HG02571 (cell line): ENCODE measurements at regions not wholly inside any gene's neighbourhood (a gene's known extent, or its start where the extent isn't known, plus 50 kb on each side); places are given as distances from the start of the nearest gene placed in this dataset.
"Not testable (repeated sequence)": the region's sequence is repeated elsewhere in the genome, so short reads cannot be mapped to it uniquely, and the experiment has no call there.

Source experiments
- ATAC-seq: cut with Tn5 transposase; IDR thresholded peaks from one replicate; pipeline ENCODE4 v1.9.1; 2021; ENCODE audit warnings: mild to moderate bottlenecking, moderate library complexity; ENCODE audit not compliant: unreplicated experiment

DNA sequence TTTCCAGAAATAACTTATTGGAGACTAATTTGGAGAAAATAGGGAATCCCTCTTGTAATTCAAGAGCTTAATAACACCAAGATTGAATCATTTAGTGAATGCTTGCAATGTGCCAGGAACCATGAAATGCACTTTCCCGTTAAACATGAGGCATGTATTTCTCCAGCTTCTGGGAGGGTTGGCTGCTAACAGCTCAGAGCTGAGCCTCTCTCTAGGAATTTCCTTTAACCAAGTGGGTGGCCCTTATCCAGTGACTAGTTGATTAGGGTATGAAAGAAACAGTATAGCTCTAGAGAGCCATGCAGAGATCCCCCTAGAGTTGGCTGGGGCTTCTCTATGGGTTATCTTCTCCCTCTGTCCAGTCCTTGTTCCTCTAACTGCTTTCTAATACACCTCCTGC lies 356.4 kb upstream of the GOT2 start:
- ATAC-seq: no peak

DNA sequence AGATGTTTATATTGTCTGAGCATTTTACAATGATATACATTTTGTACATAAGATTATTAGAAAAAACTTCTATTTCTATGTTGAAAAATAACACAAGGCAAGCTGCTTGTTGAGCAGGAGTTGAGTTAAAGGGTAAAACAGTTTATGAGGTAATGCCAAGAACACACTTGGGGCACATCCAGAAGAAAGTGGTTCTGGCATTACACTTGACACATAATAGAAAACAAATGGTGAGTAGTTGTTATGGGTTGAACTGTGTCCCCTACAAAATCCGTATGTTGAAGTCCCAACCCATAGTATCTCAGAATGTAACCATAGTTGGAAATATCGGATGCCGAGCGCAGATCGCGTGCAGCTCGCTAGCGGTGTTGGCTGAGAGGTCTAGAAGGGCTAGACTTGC lies 354.3 kb upstream of the GOT2 start:
- no peak for ATAC-seq

DNA sequence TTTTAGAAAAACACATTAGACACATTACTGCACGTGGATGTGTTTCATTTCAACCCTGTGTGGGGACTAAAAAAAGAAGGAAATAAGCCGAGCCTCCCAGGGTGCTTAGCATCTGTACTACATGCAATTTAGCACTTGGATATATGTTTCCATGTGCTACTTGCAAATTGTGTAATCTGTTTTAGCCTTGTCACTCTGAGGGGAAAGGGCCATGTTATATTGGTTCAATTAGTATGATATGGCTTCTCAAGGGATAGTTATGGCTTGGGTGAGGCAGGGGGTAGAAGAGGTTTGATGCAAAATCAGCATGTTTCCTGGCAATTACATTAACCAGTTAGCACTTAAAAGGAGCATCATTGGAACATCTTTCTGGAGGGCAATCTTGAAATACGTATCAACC lies 353.5 kb upstream of the GOT2 start:
- ATAC-seq: no peak

DNA sequence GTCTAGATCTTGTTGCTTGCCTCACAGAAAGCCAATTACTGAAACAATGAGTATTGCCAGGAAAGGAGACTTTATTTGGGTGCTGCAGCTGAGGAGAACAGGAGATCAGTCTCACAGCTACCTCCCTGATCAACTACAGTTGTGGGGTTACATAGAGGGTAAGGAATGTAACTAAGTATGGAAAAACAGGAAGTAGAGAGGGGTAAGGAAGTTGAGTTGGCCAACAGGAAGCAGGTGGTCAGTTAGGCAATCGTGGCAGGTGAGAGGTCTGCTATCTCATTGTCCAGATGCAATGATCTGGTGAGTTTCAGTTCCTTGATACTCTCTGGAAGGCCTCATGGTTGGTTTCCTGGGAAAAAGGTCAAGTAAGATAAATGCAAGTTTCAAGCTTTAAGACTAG lies 333.1 kb upstream of the GOT2 start:
- no peak for ATAC-seq

DNA sequence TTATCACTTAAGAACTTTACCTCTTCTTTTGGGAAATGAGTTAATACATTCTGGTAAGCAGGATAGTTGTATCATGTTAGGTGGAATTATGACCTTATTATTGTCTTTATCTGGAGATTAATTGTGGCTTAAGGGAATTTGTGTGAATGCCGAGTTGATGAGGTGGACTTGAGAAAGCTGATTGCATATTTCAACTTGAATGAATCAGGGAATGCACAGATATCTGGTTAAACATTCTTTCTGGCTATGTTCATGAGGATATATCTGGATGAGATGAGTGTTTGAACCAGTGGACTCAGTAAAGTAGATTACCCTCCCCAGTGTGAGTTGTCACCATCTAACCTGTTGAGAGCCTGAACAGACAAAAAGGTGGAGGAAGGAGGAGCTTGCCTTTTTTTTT lies 326.1 kb upstream of the GOT2 start:
- no peak for ATAC-seq

DNA sequence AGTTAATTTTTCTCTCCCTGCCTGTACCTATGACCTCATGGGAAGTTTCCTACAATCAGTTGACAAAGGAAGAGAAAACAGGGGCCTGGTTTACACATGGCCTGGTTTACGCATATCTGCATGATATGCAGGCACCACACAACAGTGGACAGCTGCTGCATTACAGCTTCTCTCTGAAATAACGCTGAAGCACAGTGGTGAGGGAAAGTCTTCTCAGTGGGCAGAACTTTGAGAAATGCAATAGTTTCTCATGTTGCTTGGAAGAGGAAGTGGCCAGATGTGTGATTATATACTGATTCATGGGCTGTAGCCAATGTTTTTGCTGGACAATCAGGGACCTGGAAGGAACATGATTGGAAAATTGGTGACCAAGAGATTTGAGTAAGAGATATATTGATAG lies 324.1 kb upstream of the GOT2 start:
- no peak for ATAC-seq

DNA sequence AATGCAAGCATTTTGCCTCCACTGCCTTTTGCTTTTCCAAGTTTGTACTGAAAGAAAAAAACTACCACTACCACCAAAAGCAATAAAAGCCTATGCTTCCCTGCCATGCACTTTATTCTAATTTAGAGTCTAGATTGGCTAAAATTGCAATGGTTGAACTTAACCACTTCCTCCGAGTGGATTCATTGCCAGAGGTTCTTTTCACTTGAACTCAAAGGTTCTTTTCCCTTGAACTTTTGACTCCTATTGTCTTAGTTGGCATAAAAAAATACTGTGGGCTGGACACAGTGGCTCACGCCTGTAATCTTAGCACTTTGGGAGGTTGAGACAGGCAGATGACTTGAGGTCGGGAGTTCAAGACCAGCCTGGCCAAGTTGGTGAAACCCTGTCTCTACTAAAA lies 319.8 kb upstream of the GOT2 start:
- ATAC-seq: no peak

DNA sequence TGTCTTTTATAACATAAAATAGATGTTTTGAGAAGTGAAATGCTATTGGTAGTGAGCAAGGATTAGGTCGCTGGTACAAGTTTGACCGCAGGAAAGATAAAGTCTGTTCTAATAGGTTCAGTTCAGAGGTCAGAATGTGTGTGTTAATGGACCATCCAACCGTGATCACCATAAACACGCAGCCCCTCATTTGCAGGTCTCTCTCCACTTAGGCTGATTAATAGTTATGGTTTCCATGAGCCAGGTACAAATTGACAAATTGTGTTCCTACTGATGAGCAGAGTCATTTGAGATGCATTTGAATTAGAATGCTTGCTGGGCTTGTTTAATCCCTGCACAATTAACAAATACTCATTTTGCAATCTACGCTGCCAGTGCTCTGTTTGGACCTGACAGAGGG lies 318.1 kb upstream of the GOT2 start:
- no peak for ATAC-seq

DNA sequence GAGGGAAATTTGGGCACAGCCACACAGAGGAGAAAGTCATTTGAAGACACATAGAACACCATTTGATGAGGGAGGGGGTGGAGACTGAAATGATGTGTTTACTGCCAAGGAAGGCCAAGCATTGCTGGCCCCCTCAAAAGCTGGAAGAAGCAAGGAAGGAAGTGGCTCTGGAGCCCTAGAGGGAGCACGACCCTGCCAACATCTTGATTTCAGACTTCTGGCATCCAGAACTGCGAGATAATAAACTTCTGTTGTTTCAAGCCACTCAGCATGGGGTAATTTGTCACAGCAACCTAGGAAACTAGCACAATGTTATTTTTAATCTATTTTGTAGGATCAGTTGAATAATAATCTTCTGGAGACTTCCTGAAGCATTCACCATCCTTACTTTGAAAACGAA lies 314.8 kb upstream of the GOT2 start:
- no peak for ATAC-seq

DNA sequence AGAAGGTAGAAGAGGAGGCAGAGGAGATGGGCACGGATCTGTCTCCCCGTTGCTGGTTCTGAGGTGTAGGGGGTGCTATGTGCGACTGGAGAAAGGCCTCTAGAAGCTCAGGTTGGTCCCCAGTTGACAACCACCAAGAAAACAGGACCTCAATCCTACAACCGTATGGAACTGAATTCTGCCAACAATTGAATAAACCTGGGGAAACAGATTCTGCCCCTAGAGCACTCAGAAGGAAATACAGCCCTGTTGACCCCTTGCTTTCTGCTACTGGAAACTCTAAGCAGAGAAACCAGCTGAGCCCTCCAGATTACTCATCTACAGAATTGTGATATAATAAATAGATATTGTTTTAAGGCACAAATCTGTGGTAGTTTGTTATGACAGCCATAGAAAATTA lies 313.0 kb upstream of the GOT2 start:
- no peak for ATAC-seq

DNA sequence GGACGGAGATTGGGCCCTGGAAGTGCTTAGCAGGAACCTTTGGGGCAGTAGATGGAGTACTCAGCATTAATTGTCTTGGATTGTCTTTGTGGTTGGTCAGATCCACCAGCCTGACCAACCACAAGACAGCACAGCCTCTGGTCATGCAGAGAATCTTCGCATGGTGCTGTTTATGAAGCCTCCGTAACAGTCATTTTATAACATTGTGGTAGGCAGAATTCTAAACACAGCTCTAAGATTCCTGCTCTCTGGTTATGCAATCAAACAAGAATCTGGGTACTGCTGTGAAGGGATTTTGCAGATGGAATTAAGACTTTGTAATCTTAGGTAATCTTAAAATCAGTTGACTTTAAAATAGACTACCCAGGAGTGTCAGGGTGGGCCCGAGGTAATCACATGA lies 312.2 kb upstream of the GOT2 start:
- no peak for ATAC-seq

DNA sequence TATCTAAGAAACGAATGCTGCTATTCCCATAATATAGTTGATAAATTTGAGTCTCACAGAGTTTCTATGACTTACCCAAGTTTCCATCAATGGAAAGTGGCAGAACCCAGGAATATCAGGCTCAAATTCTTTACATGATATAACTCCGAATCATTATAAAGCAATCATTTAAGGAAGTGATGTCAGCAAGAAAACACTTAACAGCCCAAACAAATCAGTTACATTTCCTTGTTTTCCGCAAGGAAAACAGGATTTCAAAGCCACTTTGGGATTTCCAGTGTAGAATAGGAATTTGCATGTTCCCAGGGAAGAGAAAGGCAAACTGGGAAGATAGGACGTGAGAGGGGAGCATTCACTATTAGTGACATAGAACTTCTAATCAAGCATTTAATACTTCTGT lies 311.4 kb upstream of the GOT2 start:
- no peak for ATAC-seq

DNA sequence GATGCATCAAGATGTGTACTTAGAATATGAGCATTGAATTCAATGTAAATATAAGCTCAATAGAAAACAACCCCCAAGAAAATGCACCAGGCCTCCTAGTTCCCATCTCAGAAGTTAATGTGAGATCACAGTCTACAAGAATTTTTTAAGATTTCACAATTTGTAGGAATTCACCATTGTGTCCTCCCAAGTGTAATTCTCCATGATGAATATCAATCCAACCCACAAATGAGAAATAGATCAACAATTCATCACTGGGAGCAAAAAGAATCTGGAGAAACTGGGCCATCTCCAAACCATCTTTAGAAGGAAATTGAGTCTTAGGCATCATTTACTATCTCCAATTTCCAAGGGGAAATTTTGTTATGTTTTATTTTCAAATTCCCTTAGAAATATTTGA lies 310.5 kb upstream of the GOT2 start:
- ATAC-seq: no peak

DNA sequence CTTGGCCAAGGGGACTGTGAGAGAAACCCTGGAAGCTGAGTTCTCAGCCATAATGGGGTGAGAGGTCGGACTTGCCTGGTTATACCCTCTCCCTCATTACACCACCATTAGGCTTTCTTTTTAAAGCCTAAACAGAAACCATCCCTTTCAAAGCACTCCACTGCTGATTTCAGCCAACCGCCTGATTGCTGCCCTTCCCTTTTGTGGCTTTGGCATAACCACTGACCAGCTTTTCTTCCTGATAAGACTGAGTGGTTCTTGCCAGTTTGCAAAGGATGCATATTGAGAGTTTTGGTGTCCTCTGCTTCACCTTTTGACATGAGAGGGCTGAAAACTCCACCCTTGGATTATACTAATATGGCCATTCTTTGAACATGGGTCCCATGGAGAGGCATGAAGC lies 308.2 kb upstream of the GOT2 start:
- ATAC-seq: no peak

DNA sequence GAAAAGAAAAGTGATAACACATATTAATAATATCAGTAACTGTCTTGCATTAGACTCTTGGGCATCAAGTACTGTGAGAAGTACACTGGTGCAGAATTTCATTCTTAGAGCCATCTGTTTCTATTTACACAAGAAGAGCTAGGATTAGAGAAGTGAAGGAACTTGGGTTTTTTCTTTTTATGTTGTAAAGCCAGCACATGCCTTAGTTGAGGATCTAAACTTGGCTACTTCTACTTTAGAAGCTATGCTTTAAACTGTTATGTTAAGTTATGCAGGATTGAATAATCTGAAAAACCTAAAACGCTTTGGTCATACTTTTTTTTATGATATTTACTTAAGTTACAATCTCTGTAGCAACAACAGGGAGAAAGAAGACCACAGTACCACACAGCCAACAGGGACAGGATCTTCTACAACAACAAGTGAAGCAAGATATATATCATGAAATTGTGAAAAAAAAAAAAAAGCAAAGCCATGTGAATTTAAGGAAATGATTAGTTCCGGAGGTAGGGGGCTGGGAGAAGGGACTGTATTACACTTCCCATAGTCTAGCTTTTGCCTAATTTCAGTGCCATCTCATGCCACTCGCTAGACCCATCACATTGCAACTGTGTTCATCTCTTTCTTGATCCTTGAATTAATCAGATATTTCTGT lies 305.1 kb upstream of the GOT2 start:
- ATAC-seq: no peak

DNA sequence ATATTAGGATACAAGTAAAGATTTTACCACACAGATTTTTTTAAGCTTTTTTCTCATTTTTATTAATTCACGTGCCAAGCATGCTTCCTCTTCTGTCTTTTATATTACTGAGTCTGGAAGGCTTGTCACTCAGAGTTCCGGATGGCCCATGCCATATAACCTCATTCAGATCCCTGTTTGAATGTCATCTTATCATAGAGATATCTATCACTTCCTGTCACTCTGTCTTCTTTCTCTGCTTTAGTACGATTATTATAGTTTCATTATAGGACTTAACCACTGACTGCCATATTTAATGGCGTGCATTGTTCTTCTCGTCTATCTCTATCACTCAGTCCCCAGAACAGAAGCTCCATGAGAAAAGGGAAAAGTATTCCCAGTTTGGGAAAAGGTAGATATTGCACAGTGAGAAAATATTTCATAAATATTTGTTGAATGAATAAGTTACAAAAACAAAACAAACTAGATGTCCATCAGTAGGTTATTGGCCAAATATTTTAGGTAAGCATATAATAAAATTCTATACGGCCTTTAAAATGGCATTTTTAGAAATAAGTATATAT lies 296.9 kb upstream of the GOT2 start:
- ATAC-seq: no peak

DNA sequence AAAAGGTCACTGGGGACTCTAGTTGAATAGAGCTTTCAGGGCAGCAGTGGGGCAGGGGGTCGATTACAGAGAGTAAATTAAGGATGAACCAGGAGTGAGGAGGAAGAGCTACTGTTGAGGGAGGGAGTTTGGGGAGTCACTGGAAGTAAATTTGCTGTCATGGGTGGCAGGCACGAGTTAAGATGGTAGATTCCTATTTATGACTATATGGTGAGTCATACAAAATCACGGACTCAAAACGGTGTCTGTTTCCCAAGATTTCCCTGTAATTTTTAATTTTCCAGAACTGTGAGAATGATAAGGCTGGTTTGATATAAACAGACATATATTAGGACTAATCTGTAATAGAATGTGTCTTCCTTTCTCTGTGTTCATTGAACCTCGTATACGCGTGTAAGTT lies 287.6 kb upstream of the GOT2 start:
- ATAC-seq: no peak

DNA sequence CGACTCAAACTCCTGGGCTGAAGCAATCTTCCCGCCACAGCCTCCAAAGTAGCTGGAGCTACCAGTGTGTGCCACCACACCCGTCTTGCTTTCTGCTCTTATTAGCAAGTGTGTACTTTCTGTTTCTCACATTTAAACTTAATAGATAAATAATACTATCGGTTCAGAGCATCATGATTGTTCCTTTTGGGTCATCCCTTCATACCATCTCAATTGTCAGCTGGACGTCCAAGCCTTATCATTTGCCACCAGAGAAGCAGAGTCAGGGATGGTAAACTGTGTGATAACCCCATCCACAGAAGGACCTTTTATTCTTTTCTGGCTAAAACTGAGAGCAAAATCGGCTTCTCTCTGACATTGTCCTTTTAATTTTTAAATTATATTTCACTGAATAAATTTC lies 279.8 kb upstream of the GOT2 start:
- no peak for ATAC-seq

DNA sequence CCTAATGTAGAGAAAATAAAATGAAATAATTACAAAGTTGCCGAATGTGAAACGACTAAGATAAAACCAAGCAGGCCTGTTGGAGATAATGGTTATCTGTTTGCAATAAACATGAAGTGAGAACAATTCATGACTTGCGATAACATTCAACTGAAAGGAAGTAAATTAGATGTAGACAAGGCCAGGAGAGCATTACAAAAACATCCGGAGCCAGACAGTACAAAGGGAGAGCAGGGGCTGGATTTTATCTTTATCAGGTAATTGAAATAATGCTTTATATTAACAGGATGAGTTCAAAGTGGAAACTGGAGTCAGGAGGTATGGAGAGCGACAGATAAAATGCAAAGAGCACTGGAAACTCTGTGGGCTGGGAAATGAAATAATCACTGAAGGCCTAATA lies 265.6 kb upstream of the GOT2 start:
- no peak for ATAC-seq

DNA sequence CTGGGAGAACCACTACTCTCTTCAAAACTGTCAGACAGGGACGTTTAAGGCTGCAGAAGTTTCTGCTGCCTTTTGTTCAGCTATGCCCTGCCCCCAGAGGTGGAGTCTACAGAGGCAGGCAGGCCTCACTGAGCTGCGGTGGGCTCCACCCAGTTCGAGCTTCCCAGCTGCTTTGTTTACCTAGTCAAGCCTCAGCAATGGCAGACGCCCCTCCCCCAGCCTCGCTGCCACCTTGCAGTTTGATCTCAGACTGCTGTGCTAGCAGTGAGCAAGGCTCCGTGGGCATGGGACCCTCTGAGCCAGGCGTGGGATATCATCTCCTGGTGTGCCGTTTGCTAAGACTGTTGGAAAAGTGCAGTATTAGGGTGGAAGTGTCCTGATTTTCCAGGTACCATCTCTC lies 258.6 kb upstream of the GOT2 start:
- not testable (repeated sequence) for ATAC-seq

DNA sequence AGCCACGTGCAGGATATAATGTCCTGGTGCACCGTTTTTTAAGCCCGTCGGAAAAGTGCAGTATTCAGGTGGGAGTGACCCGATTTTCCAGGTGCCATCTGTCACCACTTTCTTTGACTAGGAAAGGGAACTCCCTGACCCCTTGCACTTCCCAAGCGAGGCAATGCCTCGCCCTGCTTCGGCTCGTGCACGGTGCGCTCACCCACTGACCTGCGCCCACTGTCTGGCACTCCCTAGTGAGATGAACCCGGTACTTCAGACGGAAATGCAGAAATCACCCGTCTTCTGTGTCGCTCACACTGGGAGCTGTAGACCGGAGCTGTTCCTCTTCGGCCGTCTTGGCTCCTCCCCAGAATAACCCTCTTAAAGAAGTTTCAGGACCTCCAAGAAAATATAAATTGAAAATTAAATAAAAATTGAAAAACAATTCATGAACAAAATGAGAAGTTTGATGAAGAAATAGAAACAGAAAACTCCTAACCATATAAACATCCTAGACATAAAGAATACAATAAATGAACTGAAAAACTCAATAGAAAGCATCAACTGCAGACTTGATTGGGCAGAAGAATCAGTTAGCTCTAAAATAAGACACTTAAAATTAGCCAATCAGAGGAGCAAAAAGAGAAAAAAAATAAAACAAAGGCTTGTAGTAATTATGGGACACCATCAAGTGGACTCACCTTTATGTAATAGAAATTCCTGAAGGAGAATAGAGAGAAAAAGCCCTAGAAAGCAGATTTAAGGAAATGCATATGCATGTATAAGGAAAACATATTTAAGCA lies 249.3 kb upstream of the GOT2 start:
- ATAC-seq: not testable (repeated sequence)

DNA sequence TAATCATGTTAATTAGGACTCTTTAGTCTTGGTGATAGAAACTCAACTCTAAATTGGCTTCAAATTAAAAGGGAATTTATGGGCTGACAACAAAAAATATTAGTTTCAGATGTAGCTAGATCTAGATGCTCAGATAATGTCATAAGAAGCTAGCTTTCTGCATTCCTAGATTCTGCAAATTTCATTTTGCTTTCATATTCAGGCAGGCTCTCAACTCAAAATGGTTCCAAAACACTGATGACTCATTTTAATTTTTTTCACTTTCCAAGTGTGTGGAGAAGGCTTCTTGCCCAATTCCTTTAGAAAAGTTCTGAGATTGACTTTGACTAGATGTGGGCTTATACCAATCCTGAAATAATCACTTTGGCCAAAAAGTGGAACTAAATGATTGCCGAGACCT lies 236.7 kb upstream of the GOT2 start:
- ATAC-seq: no peak

DNA sequence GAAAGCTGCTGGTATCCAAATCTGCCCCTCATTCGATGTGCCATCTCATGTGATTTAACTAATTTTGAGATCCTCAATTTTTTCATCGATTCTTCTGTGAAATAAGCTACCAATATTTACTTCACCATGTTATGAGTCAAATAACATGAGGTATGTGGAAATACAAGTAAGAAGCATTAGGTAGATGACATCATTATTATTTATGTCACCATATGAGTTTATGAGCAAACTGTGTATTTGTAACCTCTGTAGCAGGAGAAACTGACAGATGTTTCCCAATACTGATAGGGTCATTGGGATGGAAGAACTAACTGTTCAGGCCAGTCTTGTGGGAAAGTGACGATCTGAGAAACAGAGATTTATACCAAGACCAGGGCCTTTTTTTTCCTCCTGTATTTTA lies 229.4 kb upstream of the GOT2 start:
- no peak for ATAC-seq
